GM12878 (cell line): ENCODE measurements at regions not wholly inside any gene's neighbourhood (a gene's known extent, or its start where the extent isn't known, plus 50 kb on each side); places are given as distances from the start of the nearest gene placed in this dataset.

Source experiments
- ATAC-seq: fragments of 200-7000 bp; cut with Tn5 transposase; 3 replicates; pipeline ENCODE4 v1.9.1; 2020; ENCODE audit warnings: mild to moderate bottlenecking, moderate library complexity
- BruUV-seq: library from RNA; stranded (reverse); fragments of 400-500 nt; replicated peaks from 2 replicates; lab custom pipeline; 2021; lab: Mats Ljungman, UMichigan
- CTCF ChIA-PET: fragments of 300-600 bp; sonication (Branson Sonifier 250); formaldehyde crosslinking; extraction: SDS; loops from one replicate; lab custom pipeline; 2021; ENCODE audit warnings: inconsistent platforms; lab: Yijun Ruan, JAX
- POLR2A ChIA-PET: fragments of 350-600 bp; formaldehyde crosslinking; extraction: SDS; loops from one replicate; lab custom pipeline; 2021; ENCODE audit warnings: inconsistent platforms; lab: Charles Lee
- RAD21 ChIA-PET: fragments of 300-600 bp; sonication (Branson Sonifier 250); formaldehyde crosslinking; loops from one replicate; lab custom pipeline; 2023; ENCODE audit warnings: antibody characterized with exemption; ENCODE audit not compliant: unreplicated experiment; lab: Charles Lee
- SMC1A ChIA-PET: fragments of 300-600 bp; sonication (Branson Sonifier 250); formaldehyde crosslinking; loops from one replicate; lab custom pipeline; 2023; ENCODE audit not compliant: unreplicated experiment, uncharacterized antibody; lab: Charles Lee
- DNase-seq: peaks from one replicate; pipeline ENCODE4 v3.0.0-alpha.2; 2011; ENCODE audit warnings: low read depth, low spot score
- FAIRE-seq: peaks from 3 replicates; lab custom pipeline; 2011; peaks lifted over from hg19 to GRCh38; lab: Jason Lieb, UNC
- H2AFZ ChIP-seq: 2 replicates; pipeline ENCODE4 v1.6.0; 2011; ENCODE audit warnings: low read depth, low read length, control low read depth; ENCODE audit not compliant: control insufficient read depth
- H3K27ac ChIP-seq: 2 replicates; pipeline ENCODE4 v1.5.1; 2011; ENCODE audit warnings: control low read depth; ENCODE audit not compliant: control insufficient read depth, insufficient read depth
- H3K27me3 ChIP-seq, 2 experiments: replicated peaks in 1 of 2; 2 replicates each; pipeline versions ENCODE4 v1.6.0 to v1.6.1; 2011; ENCODE audit warnings: low read length in 1 of 2; ENCODE audit not compliant: control insufficient read depth in 2 of 2, insufficient read depth in 2 of 2
- H3K36me3 ChIP-seq, 2 experiments: 2 replicates each; pipeline ENCODE4 v1.5.1; 2011; ENCODE audit warnings: low read length in 1 of 2; ENCODE audit not compliant: control insufficient read depth in 2 of 2, insufficient read depth in 2 of 2
- H3K4me1 ChIP-seq: 2 replicates; pipeline ENCODE4 v1.6.1; 2011; ENCODE audit warnings: mild to moderate bottlenecking, low read length, moderate library complexity, mixed read lengths; ENCODE audit not compliant: control insufficient read depth, insufficient read depth
- H3K4me2 ChIP-seq: 2 replicates; pipeline ENCODE4 v1.6.0; 2011; ENCODE audit warnings: control low read depth; ENCODE audit not compliant: control insufficient read depth, insufficient read depth
- H3K4me3 ChIP-seq: fragments of 200-600 bp; sonication (generic); 2 replicates; pipeline ENCODE4 v1.5.1; 2016
- H3K79me2 ChIP-seq: 2 replicates; pipeline ENCODE4 v1.6.0; 2011; ENCODE audit warnings: low read length; ENCODE audit not compliant: control insufficient read depth, insufficient read depth
- H3K9ac ChIP-seq: 2 replicates; pipeline ENCODE4 v1.8.0; 2011; ENCODE audit warnings: low read length, control low read depth, mixed read lengths; ENCODE audit not compliant: control insufficient read depth, insufficient read depth
- H3K9me3 ChIP-seq: replicated peaks from 3 replicates; pipeline ENCODE4 v1.5.1; 2011; ENCODE audit warnings: mild to moderate bottlenecking, low read length; ENCODE audit not compliant: control insufficient read depth, insufficient read depth
- H4K20me1 ChIP-seq: 2 replicates; pipeline ENCODE4 v1.6.0; 2011; ENCODE audit not compliant: control insufficient read depth, insufficient read depth
- DPF2 ChIP-seq: fragments of 450-650 bp; IDR thresholded peaks from 2 replicates; pipeline ENCODE4 v1.6.1; 2017; ENCODE audit warnings: mild to moderate bottlenecking
- FOXK2 ChIP-seq: fragments of 450-650 bp; IDR thresholded peaks from 2 replicates; pipeline ENCODE4 v1.6.1; 2017; ENCODE audit warnings: mild to moderate bottlenecking, moderate library complexity
- HCFC1 ChIP-seq: fragments of 150-350 bp; IDR thresholded peaks from 2 replicates; pipeline ENCODE4 v1.6.1; 2014; ENCODE audit warnings: low read length
- HDAC2 ChIP-seq: fragments of 200-600 bp; sonication (generic); IDR thresholded peaks from 2 replicates; pipeline ENCODE4 v1.6.1; 2017
- IRF4 ChIP-seq: IDR thresholded peaks from 2 replicates; pipeline ENCODE4 v1.6.1; 2011; ENCODE audit warnings: low read depth, low read length
- MYB ChIP-seq: fragments of 150-350 bp; IDR thresholded peaks from 2 replicates; pipeline ENCODE4 v1.6.1; 2014; ENCODE audit warnings: mild to moderate bottlenecking, low read depth, low read length, borderline replicate concordance
- NR2F1 ChIP-seq: fragments of 450-650 bp; conservative IDR thresholded peaks from 2 replicates; pipeline ENCODE4 v1.6.1; 2017; ENCODE audit warnings: mild to moderate bottlenecking
- SIN3A ChIP-seq: IDR thresholded peaks from 2 replicates; pipeline ENCODE4 v1.6.1; 2012; ENCODE audit warnings: low read depth, low read length, improper control_type of control experiment
- SREBF1 ChIP-seq: IDR thresholded peaks from 2 replicates; pipeline ENCODE4 v1.6.1; 2012; ENCODE audit warnings: mild to moderate bottlenecking, low read length
- ZBED1 ChIP-seq: IDR thresholded peaks from 2 replicates; pipeline ENCODE4 v1.6.1; 2016; ENCODE audit warnings: borderline replicate concordance
- WGBS: methylation state at CpG from one replicate; pipeline ENCODE4 v1.1.6; 2016; ENCODE audit warnings: low lambda C conversion rate; ENCODE audit not compliant: insufficient replicate concordance, insufficient coverage; ENCODE audit errors: missing lambda C conversion rate; 5-methylcytosine and 5-hydroxymethylcytosine counted together
- in situ Hi-C: fragments of 300-500 bp; cut with MboI; formaldehyde crosslinking; loops from 9 replicates; pipeline ENCODE4 v1.14.3; 2018; ENCODE audit warnings: mixed read lengths
- intact Hi-C: fragments of 100-400 bp; cut with micrococcal nuclease; formaldehyde crosslinking; loops from one replicate; pipeline ENCODE4 v1.14.2; 2022; ENCODE audit not compliant: unreplicated experiment
- TF ChIP-seq, protein P1 (sequence below): fragments of 450-650 bp; IDR thresholded peaks from 2 replicates; pipeline ENCODE4 v1.6.1; 2017; ENCODE audit warnings: low read depth, mild to moderate bottlenecking, moderate library complexity
- TF ChIP-seq, protein P2 (sequence below): fragments of 450-650 bp; conservative IDR thresholded peaks from 2 replicates; pipeline ENCODE4 v1.6.1; 2017; ENCODE audit warnings: mild to moderate bottlenecking, moderate library complexity

DNA sequence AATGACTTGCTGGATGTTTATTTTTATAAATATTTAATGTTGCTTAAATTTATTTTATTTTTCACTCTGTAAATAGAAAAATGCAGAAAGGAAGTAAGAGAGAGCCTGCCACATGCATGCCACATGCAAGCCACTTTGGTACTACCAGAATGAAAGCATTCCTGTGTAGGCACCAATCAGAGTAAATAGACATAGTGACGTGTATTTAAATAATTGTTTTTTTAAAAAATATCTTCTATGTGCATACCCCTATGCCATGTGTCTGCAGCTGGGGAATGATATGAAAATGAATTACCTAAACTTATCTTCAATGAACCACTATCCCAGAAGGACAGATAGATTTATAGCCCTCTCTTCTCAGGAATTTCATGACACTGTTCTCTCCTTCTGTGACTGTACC is 651.5 kb upstream of the RIOK2 start (continued):
- TF ChIP-seq HDAC2 (no peak), HCFC1 (no peak), IRF4 (no peak), ZBED1 (no peak), DPF2 (no peak), SREBF1 (no peak)
- TF ChIP-seq, protein P1, sequence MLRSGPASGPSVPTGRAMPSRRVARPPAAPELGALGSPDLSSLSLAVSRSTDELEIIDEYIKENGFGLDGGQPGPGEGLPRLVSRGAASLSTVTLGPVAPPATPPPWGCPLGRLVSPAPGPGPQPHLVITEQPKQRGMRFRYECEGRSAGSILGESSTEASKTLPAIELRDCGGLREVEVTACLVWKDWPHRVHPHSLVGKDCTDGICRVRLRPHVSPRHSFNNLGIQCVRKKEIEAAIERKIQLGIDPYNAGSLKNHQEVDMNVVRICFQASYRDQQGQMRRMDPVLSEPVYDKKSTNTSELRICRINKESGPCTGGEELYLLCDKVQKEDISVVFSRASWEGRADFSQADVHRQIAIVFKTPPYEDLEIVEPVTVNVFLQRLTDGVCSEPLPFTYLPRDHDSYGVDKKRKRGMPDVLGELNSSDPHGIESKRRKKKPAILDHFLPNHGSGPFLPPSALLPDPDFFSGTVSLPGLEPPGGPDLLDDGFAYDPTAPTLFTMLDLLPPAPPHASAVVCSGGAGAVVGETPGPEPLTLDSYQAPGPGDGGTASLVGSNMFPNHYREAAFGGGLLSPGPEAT = no peak

DNA sequence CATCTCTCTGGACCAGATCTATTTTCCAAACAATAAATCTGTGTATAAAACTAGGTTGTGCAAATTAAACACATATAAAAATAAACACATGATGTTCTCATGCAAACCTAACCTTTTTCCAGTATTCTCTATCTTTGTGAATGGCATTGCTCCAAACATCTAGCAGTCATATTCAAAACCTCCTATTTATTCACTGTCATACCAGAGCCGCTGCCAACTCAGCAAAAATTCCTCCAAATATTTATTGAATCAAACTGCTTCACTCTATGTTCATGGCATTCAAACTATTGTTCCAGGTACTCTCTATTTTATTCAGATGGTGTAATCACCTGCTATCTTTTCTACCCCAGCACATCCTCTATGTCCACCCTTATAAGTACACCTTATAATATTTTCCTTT is 652.1 kb upstream of the RIOK2 start:
- Histone ChIP-seq H3K9me3 (no peaks in the 10 kb centered on the region), H3K4me3 (no peak overlapping the region), H4K20me1 (no peaks in the 10 kb centered on the region), H3K79me2 (no peaks in the 10 kb centered on the region), H2AFZ (no peak overlapping the region), H3K27me3 (no peaks in the 10 kb centered on the region), H3K9ac (no peak overlapping the region), H3K4me1 (no peaks in the 10 kb centered on the region), H3K36me3 (no peaks in the 10 kb centered on the region), H3K27ac (no peak overlapping the region), H3K4me2 (no peak overlapping the region)
- no TSS peak for BruUV-seq
- POLR2A ChIA-PET = no interaction called here
- intact Hi-C loops = loop anchor here (5.0 kb wide), 1 partner anchor 87 kb away; no protein-coding TSS in a partner anchor
- SMC1A ChIA-PET = interaction anchor here (0.6 kb wide), 1 partner anchor 28 kb away, joined by 3 read pairs; no protein-coding TSS in a partner anchor
- no peak for DNase-seq
- RAD21 ChIA-PET = no interaction called here
- ATAC-seq = no peak
- CTCF ChIA-PET = interaction anchor here (1.3 kb wide), 1 partner anchor 29 kb away, joined by 4 read pairs; no protein-coding TSS in a partner anchor
- 100% methylated on average over 1 of the region's 1 CpG for WGBS
- TF ChIP-seq NR2F1 = no peak
- no peak for TF ChIP-seq SREBF1
- TF ChIP-seq SIN3A = no peak
- TF ChIP-seq FOXK2 = no peak
- TF ChIP-seq, protein P2, sequence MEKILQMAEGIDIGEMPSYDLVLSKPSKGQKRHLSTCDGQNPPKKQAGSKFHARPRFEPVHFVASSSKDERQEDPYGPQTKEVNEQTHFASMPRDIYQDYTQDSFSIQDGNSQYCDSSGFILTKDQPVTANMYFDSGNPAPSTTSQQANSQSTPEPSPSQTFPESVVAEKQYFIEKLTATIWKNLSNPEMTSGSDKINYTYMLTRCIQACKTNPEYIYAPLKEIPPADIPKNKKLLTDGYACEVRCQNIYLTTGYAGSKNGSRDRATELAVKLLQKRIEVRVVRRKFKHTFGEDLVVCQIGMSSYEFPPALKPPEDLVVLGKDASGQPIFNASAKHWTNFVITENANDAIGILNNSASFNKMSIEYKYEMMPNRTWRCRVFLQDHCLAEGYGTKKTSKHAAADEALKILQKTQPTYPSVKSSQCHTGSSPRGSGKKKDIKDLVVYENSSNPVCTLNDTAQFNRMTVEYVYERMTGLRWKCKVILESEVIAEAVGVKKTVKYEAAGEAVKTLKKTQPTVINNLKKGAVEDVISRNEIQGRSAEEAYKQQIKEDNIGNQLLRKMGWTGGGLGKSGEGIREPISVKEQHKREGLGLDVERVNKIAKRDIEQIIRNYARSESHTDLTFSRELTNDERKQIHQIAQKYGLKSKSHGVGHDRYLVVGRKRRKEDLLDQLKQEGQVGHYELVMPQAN = no peak
- no peak for TF ChIP-seq MYB
- in situ Hi-C loops = no loop called here
- FAIRE-seq = no peak
